Sigmoid colon (tissue), 4 donors: ENCODE measurements at regions not wholly inside any gene's neighbourhood (a gene's known extent, or its start where the extent isn't known, plus 50 kb on each side); places are given as distances from the start of the nearest gene placed in this dataset.

Source experiments
- CTCF ChIP-seq, 4 experiments: fragments of 450-650 bp in 3 of 4; fragments of 200-600 bp in 1 of 4; IDR thresholded peaks; one replicate each; pipeline ENCODE4 v1.5.1; 2016 to 2019; ENCODE audit warnings: antibody characterized with exemption in 4 of 4, mild to moderate bottlenecking in 3 of 4, moderate library complexity in 2 of 4
- EP300 ChIP-seq, 4 donors: sonication (generic); formaldehyde crosslinking; IDR thresholded peaks; one replicate each; pipeline ENCODE4 v1.6.1; 2017; ENCODE audit warnings: antibody characterized with exemption in 4 of 4
- POLR2A ChIP-seq, 2 donors: fragments of 450-650 bp; IDR thresholded peaks; one replicate each; pipeline ENCODE4 v1.6.1; 2016; ENCODE audit warnings: antibody characterized with exemption in 2 of 2, mild to moderate bottlenecking in 2 of 2, moderate library complexity in 2 of 2
- POLR2AphosphoS5 ChIP-seq, 4 donors: sonication (generic); formaldehyde crosslinking; IDR thresholded peaks; one replicate each; pipeline ENCODE4 v1.6.1; 2017; ENCODE audit warnings: antibody characterized with exemption in 4 of 4

- TF ChIP-seq CTCF (IDR thresholded peaks at IDR 0.05) = no peak
- no peak for TF ChIP-seq POLR2A (IDR thresholded peaks at IDR 0.05)
- no peak for TF ChIP-seq POLR2AphosphoS5 (IDR thresholded peaks at IDR 0.05)
- no peak for TF ChIP-seq EP300 (IDR thresholded peaks at IDR 0.05)
Observed at GRCh38 chr13:73850104-73850873, 283.9 kb downstream of the KLF12 start.
